ENCODE measurements at regions not wholly inside any gene's neighbourhood (a gene's known extent, or its start where the extent isn't known, plus 50 kb on each side); places are given as distances from the start of the nearest gene placed in this dataset.

DNA sequence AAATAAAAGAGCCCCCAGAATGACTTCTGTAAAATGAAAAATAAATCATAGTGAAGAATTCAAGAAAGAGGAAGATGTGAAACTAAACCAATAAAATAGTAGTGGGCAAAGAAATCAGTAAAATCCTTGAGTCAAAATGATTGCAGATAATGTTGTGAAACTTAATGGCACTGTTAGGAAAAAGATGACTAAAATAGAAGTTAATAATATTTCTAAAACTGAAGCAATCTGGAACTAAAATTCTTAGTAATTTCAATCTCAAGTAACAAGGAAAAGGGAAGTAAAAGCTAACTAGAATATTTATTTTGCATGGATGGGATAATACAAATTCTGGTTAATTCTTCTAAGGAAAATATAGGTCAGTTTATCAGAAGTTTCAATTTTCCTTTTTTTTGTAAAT is 84.6 kb downstream of the TMCO5A start:
- TF ChIP-seq, protein P1, sequence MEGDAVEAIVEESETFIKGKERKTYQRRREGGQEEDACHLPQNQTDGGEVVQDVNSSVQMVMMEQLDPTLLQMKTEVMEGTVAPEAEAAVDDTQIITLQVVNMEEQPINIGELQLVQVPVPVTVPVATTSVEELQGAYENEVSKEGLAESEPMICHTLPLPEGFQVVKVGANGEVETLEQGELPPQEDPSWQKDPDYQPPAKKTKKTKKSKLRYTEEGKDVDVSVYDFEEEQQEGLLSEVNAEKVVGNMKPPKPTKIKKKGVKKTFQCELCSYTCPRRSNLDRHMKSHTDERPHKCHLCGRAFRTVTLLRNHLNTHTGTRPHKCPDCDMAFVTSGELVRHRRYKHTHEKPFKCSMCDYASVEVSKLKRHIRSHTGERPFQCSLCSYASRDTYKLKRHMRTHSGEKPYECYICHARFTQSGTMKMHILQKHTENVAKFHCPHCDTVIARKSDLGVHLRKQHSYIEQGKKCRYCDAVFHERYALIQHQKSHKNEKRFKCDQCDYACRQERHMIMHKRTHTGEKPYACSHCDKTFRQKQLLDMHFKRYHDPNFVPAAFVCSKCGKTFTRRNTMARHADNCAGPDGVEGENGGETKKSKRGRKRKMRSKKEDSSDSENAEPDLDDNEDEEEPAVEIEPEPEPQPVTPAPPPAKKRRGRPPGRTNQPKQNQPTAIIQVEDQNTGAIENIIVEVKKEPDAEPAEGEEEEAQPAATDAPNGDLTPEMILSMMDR (IDR thresholded peaks at IDR 0.05): no peak
- TF ChIP-seq POLR2A (IDR thresholded peaks at IDR 0.05): no peak
